ENCODE measurements at regions not wholly inside any gene's neighbourhood (a gene's known extent, or its start where the extent isn't known, plus 50 kb on each side); places are given as distances from the start of the nearest gene placed in this dataset.

DNA sequence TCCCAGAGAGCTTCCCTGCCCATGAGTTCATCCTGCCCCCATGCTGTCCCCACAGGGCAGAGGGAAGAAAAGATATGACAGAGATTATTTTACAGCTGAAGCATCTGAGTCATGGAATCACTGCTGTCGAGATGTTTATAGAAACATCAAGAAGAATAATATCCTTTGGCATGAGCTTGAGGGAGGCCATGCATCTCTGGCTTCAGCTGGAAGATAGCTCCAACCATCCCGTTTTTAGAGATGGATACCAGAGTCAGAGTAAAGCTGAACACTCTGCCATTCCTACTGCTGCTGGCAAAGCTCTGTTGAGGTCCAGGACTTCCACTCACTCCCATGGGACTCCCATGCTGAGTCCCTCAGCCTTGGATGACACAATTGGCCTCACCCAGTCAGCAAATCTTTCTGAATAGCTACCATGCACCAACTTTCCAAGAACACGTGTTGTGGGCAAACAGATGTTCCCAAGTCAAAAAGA is 167.8 kb downstream of the TTC32 start:
- WGBS, 2 donors (ENCODE audit: low coverage in 1 of 2): 25% methylated on average over 2 to 3 of the region's 3 CpGs
- Histone ChIP-seq H3K27me3 (no peaks in the 10 kb centered on the region), H3K4me1 (peaks cover 0 to 22% (median 12%) of the 10 kb centered on the region in 3 donors), H3K27ac (peak overlapping the region in 3 of 4 donors; percentile 45 to 69 (median 48)), H3K9me3 (no peaks in the 10 kb centered on the region), H3K4me3 (no peak overlapping the region), H3K36me3 (no peaks in the 10 kb centered on the region)
- TF ChIP-seq POLR2AphosphoS5 (IDR thresholded peaks at IDR 0.05) (peak; percentile 34), POLR2A (IDR thresholded peaks at IDR 0.05) (no peak), EP300 (IDR thresholded peaks at IDR 0.05) (no peak)
- peak; percentile 20 for ATAC-seq

GRCh38 chr2:19733390-19733789 is 168.4 kb downstream of the TTC32 start:
- Histone ChIP-seq H3K27ac (peak overlapping the region in 3 of 4 donors; percentile 45 to 69 (median 48)), H3K4me1 (peaks cover 0 to 22% (median 9%) of the 10 kb centered on the region in 3 donors), H3K9me3 (no peaks in the 10 kb centered on the region), H3K27me3 (no peaks in the 10 kb centered on the region), H3K4me3 (no peak overlapping the region), H3K36me3 (no peaks in the 10 kb centered on the region)
- ATAC-seq: no peak
- 50 to 82% methylated on average over 1 to 4 of the region's 4 CpGs for WGBS, 2 donors (ENCODE audit: low coverage in 1 of 2)
- no peak for TF ChIP-seq POLR2AphosphoS5 (IDR thresholded peaks at IDR 0.05)
- no peak for TF ChIP-seq POLR2A (IDR thresholded peaks at IDR 0.05)
- no peak for TF ChIP-seq EP300 (IDR thresholded peaks at IDR 0.05)
- TF ChIP-seq CTCF (IDR thresholded peaks at IDR 0.05): no peak

DNA sequence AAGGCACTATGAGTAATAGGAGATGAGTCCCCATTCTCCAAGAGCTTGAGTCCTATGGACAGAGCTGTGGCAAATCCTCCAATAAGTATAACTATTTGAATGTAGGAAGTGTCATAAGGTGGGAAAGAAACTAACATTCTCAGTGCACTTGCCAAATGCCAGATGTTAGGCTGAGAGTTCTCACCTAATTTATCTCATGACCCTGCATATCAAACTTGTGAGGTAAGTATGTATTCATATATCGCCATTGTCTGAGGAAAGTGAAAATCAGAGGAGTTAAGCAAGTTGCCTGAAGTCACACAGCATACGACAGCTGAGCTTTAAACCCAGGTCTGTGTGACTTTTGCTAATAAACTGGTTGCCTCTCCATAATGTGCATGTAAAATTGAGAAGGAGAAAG is 169.5 kb downstream of the TTC32 start:
- Histone ChIP-seq H3K4me3 (no peak overlapping the region), H3K27me3 (no peaks in the 10 kb centered on the region), H3K36me3 (no peaks in the 10 kb centered on the region), H3K27ac (peak overlapping the region in 1 of 4 donors; percentile 25), H3K9me3 (no peaks in the 10 kb centered on the region), H3K4me1 (peaks cover 0 to 22% (median 4%) of the 10 kb centered on the region in 3 donors)
- 79 to 96% methylated on average over 2 of the region's 2 CpGs for WGBS, 2 donors (ENCODE audit: low coverage in 1 of 2)
- ATAC-seq: no peak
- TF ChIP-seq EP300 (IDR thresholded peaks at IDR 0.05) (no peak), POLR2AphosphoS5 (IDR thresholded peaks at IDR 0.05) (no peak), CTCF (IDR thresholded peaks at IDR 0.05) (no peak), POLR2A (IDR thresholded peaks at IDR 0.05) (no peak)

GRCh38 chr2:19731515-19731914 is 170.3 kb downstream of the TTC32 start:
- no peak for ATAC-seq
- Histone ChIP-seq H3K27me3 (no peaks in the 10 kb centered on the region), H3K36me3 (no peaks in the 10 kb centered on the region), H3K4me3 (no peak overlapping the region), H3K9me3 (no peaks in the 10 kb centered on the region), H3K27ac (no peak overlapping the region), H3K4me1 (peaks cover 0 to 22% (median 4%) of the 10 kb centered on the region in 3 donors)
- WGBS, 2 donors (ENCODE audit: low coverage in 1 of 2): 100% methylated on average over 1 of the region's 2 CpGs; no CpG with 5 or more reads in 1 of the 2 donors
- TF ChIP-seq CTCF (IDR thresholded peaks at IDR 0.05) (no peak), POLR2A (IDR thresholded peaks at IDR 0.05) (no peak), POLR2AphosphoS5 (IDR thresholded peaks at IDR 0.05) (no peak), EP300 (IDR thresholded peaks at IDR 0.05) (no peak)

- TF ChIP-seq POLR2AphosphoS5 (IDR thresholded peaks at IDR 0.05): no peak
- no peak for TF ChIP-seq EP300 (IDR thresholded peaks at IDR 0.05)
- no peak for TF ChIP-seq POLR2A (IDR thresholded peaks at IDR 0.05)
- no peak for TF ChIP-seq CTCF (IDR thresholded peaks at IDR 0.05)
Measured at GRCh38 chr2:19731037-19731436, 170.7 kb downstream of the TTC32 start.

More at GRCh38 chr2:19731037-19731436, 170.7 kb downstream of the TTC32 start:
- Histone ChIP-seq H3K27ac (no peak overlapping the region), H3K27me3 (no peaks in the 10 kb centered on the region), H3K36me3 (no peaks in the 10 kb centered on the region), H3K9me3 (no peaks in the 10 kb centered on the region), H3K4me1 (peaks cover 0 to 22% (median 4%) of the 10 kb centered on the region in 3 donors), H3K4me3 (no peak overlapping the region)
- ATAC-seq: no peak
- WGBS, 2 donors (ENCODE audit: low coverage in 1 of 2): 50 to 57% methylated on average over 1 to 2 of the region's 3 CpGs
